HAP-1 (cell line): ENCODE measurements at regions not wholly inside any gene's neighbourhood (a gene's known extent, or its start where the extent isn't known, plus 50 kb on each side); places are given as distances from the start of the nearest gene placed in this dataset.
"Not testable (repeated sequence)": the region's sequence is repeated elsewhere in the genome, so short reads cannot be mapped to it uniquely, and the experiment has no call there.

Source experiments
- DNase-seq, 2 experiments: peaks; one replicate each; pipeline ENCODE4 v3.0.0-alpha.2; 2016 to 2020; ENCODE audit warnings: low spot score in 2 of 2
- H3K27me3 ChIP-seq: fragments of 250-450 bp; sonication (Bioruptor Pico); 2 replicates; pipeline ENCODE4 v1.5.1; 2020; ENCODE audit warnings: low read depth, mild to moderate bottlenecking, moderate library complexity
- H3K36me3 ChIP-seq: fragments of 250-450 bp; sonication (Bioruptor Pico); replicated peaks from 2 replicates; pipeline ENCODE4 v1.5.1; 2020; ENCODE audit warnings: mild to moderate bottlenecking
- H3K4me1 ChIP-seq: fragments of 250-450 bp; sonication (Bioruptor Pico); 2 replicates; pipeline ENCODE4 v1.5.1; 2020; ENCODE audit warnings: mild to moderate bottlenecking
- H3K4me3 ChIP-seq: fragments of 250-450 bp; sonication (Bioruptor Pico); 2 replicates; pipeline ENCODE4 v1.5.1; 2020; ENCODE audit warnings: mild to moderate bottlenecking, moderate library complexity
- H3K9me3 ChIP-seq: fragments of 250-450 bp; sonication (Bioruptor Pico); 2 replicates; pipeline ENCODE4 v1.5.1; 2020; ENCODE audit warnings: mild to moderate bottlenecking, moderate library complexity
- in situ Hi-C: fragments of 300-500 bp; cut with MboI; formaldehyde crosslinking; loops from 3 replicates; pipeline ENCODE4 v1.14.3; 2020; ENCODE audit warnings: low sequenced_read_pairs, inconsistent platforms, mixed read lengths

DNA sequence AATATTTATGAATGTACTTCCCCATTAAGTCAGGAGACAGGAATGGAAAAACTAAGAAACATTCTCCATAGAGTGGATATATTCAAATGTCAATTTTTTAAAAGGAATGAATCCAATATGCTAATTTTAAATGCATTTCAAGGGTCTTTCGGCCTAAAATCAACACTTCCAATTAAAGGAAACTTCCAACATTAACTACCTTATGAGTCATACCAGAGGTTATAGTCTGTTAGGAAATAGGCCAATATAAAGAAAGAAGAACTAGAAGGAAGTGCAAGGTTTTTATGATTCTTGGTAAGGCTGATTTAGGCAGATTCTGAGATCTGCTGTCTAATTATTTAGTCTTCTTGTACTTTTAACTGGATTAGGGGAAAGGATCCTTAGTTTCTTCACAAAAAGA lies 260.1 kb upstream of the EDNRA start:
- in situ Hi-C loops, result no loop called here

DNA sequence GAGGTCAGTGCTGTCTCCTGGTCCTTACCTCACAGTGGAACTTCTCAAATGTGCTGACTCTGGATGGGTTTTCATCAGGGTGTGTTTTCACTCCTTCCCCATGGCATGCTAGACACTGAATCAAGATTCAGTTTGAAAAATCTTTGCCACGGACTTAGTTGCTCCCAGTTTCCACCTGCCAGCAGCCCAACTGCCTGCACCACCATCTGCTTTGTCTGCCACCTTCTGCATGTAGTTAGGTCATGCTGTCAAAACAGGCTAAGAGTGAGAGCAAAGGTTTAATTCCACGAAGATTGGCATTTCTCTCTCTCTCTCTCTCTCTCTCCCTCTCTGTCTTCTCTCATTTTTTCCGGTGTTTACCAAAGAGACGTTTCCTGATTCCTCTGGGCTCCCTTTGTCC lies 258.0 kb upstream of the EDNRA start:
- in situ Hi-C loops, result no loop called here
- Histone ChIP-seq H3K9me3 (no peaks in the 10 kb centered on the region), H3K27me3 (no peaks in the 10 kb centered on the region), H3K4me3 (no peak overlapping the region), H3K4me1 (no peaks in the 10 kb centered on the region), H3K36me3 (no peaks in the 10 kb centered on the region)
- no peak for DNase-seq

More for the DNA sequence above, 260.1 kb upstream of the EDNRA start:
- Histone ChIP-seq H3K36me3 (no peaks in the 10 kb centered on the region), H3K4me3 (no peak overlapping the region), H3K9me3 (no peaks in the 10 kb centered on the region), H3K4me1 (no peaks in the 10 kb centered on the region), H3K27me3 (no peaks in the 10 kb centered on the region; the same call in 1 of the 2 replicates)
- no peak for DNase-seq

DNA sequence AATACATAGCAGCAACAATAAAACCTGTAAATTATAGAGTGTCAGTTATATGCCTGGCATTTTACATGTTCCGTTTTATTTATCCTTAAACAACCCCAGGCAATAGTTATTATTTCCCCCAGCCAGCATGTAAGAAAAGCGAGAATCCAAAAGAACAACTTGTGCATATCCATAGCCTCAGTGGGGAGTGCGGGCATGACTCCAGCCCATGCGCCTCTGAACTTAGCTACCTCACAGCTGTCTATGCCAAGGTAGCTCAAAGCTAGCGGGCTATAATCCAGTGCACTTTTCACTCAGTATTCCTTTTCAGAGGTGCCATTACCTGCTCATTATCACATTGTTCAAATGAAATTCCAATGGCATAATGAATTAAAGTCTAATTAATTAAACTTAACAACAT lies 257.3 kb upstream of the EDNRA start:
- no peaks in the 10 kb centered on the region for H3K27me3 ChIP-seq
- in situ Hi-C loops, result no loop called here

DNA sequence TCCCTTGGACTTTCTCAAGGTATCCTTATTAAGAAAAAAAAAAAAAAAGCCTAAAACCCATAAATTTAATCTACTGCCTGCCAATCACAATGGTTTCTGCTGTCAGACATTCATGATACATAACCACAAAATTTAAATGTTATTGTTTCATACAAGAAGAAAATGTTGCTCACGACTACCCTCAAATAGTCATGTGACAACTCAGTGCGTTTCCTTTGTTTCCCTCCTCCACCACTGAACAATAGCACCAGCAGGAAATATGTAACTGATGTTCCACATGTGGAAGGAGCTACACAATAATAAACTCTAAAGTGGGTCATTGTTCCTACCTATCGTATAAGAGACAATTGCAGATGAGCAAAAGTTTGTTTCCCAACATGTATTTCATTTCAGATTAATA lies 244.1 kb upstream of the EDNRA start:
- no peak for DNase-seq
- no peaks in the 10 kb centered on the region for H3K4me1 ChIP-seq
- no peaks in the 10 kb centered on the region for H3K36me3 ChIP-seq
- in situ Hi-C loops, result no loop called here
- H3K27me3 ChIP-seq, result no peaks in the 10 kb centered on the region
- no peak overlapping the region for H3K4me3 ChIP-seq
- H3K9me3 ChIP-seq, result no peaks in the 10 kb centered on the region

More for the DNA sequence above, 257.3 kb upstream of the EDNRA start:
- H3K4me1 ChIP-seq, result no peaks in the 10 kb centered on the region
- H3K36me3 ChIP-seq, result no peaks in the 10 kb centered on the region
- H3K4me3 ChIP-seq, result no peak overlapping the region
- H3K9me3 ChIP-seq, result no peaks in the 10 kb centered on the region
- no peak for DNase-seq

DNA sequence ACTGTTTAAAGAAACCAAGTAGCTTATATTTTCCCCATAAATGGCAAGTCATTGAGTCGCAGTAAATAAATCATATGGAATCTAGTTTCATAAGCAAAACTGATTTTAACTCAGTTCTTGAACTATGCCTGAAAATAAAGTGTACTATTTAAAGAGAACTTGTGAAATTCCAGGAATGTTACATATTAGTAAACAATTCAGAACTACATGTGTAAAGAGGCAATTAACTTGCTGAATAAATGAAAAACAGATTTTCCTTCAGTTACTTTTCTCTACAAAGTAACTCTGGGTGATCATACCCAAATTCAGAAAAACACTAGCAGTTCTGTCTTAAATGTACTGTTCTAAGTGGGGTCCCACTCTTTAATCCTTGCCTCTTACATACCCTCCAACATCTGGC lies 236.1 kb upstream of the EDNRA start:
- in situ Hi-C loops, result no loop called here
- DNase-seq, result no peak
- no peak overlapping the region for H3K4me3 ChIP-seq
- H3K4me1 ChIP-seq, result no peaks in the 10 kb centered on the region
- H3K27me3 ChIP-seq, result no peaks in the 10 kb centered on the region
- no peaks in the 10 kb centered on the region for H3K36me3 ChIP-seq
- no peaks in the 10 kb centered on the region for H3K9me3 ChIP-seq

DNA sequence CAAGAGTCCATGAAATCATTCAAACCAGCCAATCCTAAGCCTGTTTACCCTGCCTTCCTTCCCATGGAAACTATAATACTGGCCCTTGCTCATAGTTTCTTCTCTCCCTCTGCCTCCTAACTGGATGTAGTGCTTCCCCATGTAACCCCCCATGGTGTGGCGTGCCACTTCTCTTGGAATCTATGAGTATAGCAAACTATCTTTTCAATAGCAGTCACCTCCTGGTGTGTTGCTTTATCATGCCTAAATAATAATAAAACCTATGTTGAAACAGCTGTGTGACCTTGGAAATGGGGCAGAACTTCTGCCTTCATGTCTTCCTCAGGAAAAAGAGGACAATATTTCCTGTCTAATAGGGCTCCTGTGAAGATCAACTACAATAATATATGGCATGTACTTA lies 234.8 kb upstream of the EDNRA start:
- no peak for DNase-seq
- in situ Hi-C loops, result no loop called here
- no peaks in the 10 kb centered on the region for H3K9me3 ChIP-seq
- H3K27me3 ChIP-seq, result no peaks in the 10 kb centered on the region
- no peaks in the 10 kb centered on the region for H3K4me1 ChIP-seq
- no peaks in the 10 kb centered on the region for H3K36me3 ChIP-seq
- no peak overlapping the region for H3K4me3 ChIP-seq

DNA sequence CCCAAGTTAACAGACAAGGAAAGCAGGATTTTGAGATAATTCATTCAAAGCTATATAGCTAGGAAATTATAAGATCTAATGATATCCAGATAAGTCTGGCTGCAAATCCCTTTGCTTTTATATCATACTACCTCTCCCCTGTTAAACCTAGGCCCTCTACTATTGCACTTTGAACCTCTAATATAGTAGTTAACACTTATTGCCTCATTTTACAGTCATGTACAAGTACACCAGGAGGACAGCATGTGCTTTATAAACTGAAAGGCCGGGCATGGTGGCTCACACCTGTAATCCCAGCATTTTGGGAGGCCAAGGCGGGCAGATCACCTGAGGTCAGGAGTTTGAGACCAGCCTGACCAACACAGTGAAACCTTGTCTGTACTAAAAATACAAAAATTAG lies 234.4 kb upstream of the EDNRA start:
- H3K9me3 ChIP-seq, H3K4me3 ChIP-seq, H3K27me3 ChIP-seq, H3K4me1 ChIP-seq, in situ Hi-C loops, H3K36me3 ChIP-seq, DNase-seq: not testable (repeated sequence)

DNA sequence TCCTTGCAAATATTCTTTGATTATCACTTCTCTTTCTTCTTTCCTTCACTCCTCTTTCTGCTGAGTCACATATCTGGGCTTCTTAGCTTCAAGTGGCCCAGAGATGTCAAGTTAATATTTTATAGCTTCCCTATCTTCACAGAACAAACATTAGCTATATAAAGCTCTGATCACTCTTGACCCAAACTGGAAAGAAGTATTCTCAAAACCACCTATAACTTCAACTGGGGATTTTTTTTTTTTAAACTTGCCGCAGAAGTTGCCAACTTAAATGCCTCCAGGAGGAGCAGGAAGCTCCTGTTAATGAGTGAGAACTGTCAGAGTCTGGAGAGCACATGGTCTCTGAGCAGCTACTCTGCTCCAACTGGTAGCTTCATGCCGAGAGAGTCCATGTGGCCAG lies 233.3 kb upstream of the EDNRA start:
- no peaks in the 10 kb centered on the region for H3K27me3 ChIP-seq
- no peaks in the 10 kb centered on the region for H3K9me3 ChIP-seq
- no peaks in the 10 kb centered on the region for H3K4me1 ChIP-seq
- no peaks in the 10 kb centered on the region for H3K36me3 ChIP-seq
- in situ Hi-C loops, result no loop called here
- H3K4me3 ChIP-seq, result no peak overlapping the region
- no peak for DNase-seq

DNA sequence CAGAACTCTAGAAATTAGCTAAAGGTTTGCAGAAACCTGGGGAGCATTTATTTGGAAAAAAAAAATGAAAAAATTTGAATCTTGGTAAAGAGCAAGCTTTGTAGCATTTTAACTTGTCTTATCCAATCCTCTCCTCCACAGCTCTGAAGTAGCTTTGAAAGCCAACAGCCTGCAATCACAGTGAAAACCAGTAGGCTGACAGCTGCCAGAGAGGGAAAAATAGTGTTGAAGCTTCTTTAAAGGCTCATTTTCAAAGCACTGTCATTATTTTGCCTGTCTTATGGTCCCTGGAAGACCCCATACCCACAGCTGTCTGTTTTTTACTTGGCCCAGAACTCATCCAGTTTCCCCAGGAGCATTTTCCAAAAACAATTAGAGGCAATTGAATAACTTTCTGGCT lies 230.8 kb upstream of the EDNRA start:
- H3K4me3 ChIP-seq, result no peak overlapping the region
- no peaks in the 10 kb centered on the region for H3K27me3 ChIP-seq
- no peaks in the 10 kb centered on the region for H3K36me3 ChIP-seq
- in situ Hi-C loops, result no loop called here
- no peak for DNase-seq
- peaks cover 4% of the 10 kb centered on the region; the same call in 1 of the 2 replicates for H3K9me3 ChIP-seq
- no peaks in the 10 kb centered on the region for H3K4me1 ChIP-seq

DNA sequence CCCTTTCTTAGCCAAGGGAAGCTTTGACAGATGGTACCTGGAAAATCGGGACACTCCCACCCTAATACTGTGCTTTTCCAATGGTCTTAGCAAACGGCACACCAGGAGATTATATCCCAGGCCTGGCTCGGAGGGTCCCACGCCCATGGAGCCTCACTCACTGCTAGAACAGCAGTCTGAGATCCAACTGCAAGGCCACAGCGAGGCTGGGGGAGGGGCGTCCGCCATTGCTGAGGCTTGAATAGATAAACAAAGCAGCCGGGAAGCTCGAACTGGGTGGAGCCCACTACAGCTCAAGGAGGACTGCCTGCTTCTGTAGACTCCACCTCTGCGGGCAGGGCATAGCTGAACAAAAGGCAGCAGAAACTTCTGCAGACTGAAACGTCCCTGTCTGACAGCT lies 225.6 kb upstream of the EDNRA start:
- H3K9me3 ChIP-seq, H3K4me3 ChIP-seq, in situ Hi-C loops: not testable (repeated sequence)

DNA sequence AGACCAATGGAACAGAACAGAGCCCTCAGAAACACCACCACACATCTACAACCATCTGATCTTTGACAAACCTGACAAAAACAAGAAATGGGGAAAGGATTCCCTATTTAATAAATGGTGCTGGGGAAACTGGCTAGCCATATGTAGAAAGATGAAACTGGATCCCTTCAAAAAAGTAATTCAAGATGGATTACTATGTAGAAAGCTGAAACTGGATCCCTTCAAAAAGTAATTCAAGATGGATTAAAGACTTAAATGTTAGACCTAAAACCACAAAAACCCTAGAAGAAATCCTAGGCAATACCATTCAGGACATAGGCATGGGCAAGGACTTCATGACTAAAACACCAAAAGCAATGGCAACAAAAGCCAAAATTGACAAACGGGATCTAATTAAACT lies 221.6 kb upstream of the EDNRA start:
- DNase-seq, in situ Hi-C loops, H3K4me3 ChIP-seq, H3K36me3 ChIP-seq, H3K9me3 ChIP-seq, H3K4me1 ChIP-seq, H3K27me3 ChIP-seq: not testable (repeated sequence)

More for the DNA sequence above, 225.6 kb upstream of the EDNRA start:
- DNase-seq, H3K27me3 ChIP-seq, H3K36me3 ChIP-seq, H3K4me1 ChIP-seq: not testable (repeated sequence)

DNA sequence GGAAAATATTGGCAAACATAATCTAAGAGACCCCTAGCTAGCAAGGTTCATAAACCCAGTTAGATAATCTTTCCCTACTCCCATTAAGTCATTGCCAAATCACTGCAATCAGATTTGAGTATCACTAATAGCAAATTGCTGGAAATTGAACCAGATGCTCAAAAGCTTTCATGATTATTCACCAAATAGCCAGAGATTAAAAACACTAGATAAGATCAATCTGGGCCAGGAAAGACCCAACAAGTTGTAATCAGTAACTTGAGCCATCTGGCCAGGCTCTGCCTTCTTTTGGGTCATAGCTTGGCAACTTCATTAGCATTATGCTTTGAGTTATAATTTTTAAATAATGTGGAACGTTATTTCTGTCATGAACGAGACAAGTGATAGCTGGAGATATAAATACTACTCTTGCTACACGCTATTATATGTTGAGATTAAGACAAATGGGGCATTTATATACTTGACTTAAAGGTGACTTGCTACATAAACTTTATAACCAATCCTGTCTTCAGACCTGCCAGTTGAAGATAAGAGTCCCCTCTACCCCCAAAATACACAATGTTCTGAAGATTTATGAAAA lies 196.6 kb upstream of the EDNRA start:
- in situ Hi-C loops, result no loop called here

DNA sequence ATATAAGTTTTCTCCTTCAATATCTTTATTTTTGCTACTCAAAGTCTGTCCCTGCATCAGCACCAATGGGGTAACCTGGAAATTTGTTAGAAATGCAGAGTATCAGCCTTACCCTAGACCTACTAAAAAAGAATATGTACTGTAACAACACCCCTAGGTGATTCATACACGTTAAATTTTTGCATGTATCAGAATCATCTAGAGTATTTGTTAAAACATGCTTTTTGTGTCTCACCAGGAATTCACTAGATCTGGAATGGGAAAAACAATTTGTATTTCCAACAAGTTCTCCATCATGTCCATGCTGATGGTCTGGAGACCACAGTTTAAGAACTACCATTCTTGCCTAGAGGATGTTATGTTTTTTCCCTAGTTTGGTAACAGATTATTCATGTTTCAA lies 196.0 kb upstream of the EDNRA start:
- no peaks in the 10 kb centered on the region for H3K4me1 ChIP-seq
- no peaks in the 10 kb centered on the region for H3K27me3 ChIP-seq
- in situ Hi-C loops, result no loop called here
- H3K4me3 ChIP-seq, result no peak overlapping the region
- no peaks in the 10 kb centered on the region for H3K9me3 ChIP-seq
- no peaks in the 10 kb centered on the region for H3K36me3 ChIP-seq
- no peak for DNase-seq

More for the DNA sequence above, 196.6 kb upstream of the EDNRA start:
- Histone ChIP-seq H3K36me3 (no peaks in the 10 kb centered on the region), H3K27me3 (no peaks in the 10 kb centered on the region), H3K4me3 (no peak overlapping the region), H3K9me3 (no peaks in the 10 kb centered on the region), H3K4me1 (no peaks in the 10 kb centered on the region)
- DNase-seq, result no peak

DNA sequence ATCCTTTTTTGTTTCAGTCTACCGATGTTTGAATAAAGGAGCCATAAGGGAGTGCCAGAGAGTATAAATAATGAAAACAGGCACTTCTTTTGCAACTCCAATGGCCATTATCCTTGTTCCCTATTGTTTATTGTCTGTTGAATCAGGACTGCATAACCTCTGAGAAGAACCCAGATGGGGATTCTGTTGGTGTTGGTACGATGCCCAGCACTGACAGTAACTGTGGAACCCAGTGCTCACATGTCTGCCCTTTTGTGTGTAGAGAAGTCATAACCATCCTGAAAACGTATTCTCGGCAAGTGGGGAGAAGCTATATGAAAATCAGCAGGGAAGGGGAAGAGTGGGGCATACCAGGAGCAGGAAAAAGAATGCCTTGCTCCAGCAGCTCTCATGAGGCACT lies 195.1 kb upstream of the EDNRA start:
- no peak for DNase-seq
- no peaks in the 10 kb centered on the region for H3K36me3 ChIP-seq
- in situ Hi-C loops, result no loop called here

DNA sequence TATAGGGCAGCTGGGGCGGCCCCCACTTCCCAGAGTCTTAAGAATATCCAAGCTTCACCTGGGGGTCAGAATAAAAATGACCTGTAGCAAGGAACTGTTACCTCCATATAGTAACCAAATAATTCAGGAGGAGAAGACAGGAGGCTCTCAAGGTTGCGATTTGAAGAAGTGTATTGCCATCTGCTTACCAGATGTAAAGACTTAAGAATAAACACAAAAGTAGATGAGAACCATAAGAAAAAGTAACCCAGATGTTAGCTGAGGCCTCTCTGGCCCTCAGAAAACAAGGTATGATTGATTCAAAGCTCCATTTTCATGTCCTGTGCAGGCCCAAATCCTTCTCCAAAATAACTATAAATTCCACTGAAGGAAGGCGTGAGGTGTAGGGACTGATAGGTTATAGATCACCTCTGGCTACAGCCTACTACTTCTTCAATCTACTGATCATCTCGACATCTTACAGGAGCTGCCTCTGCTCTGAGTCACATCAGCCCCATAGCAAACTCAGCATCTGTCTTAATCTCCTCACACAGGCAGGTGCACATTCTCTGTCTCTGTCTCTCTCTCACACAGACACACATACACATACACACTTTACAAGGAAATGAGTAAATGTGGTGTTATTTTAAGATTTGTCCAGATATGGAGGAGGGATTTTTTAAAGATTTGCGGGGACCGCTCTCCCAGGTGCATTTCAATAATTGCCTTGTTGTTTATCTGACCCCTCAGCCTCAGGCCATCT lies 193.9 kb upstream of the EDNRA start:
- H3K4me3 ChIP-seq, result no peak overlapping the region
- no peaks in the 10 kb centered on the region for H3K27me3 ChIP-seq
- H3K36me3 ChIP-seq, result no peaks in the 10 kb centered on the region
- no peaks in the 10 kb centered on the region for H3K9me3 ChIP-seq
- in situ Hi-C loops, result no loop called here
- no peak for DNase-seq
- no peaks in the 10 kb centered on the region for H3K4me1 ChIP-seq

More for the DNA sequence above, 195.1 kb upstream of the EDNRA start:
- Histone ChIP-seq H3K4me3 (no peak overlapping the region), H3K9me3 (no peaks in the 10 kb centered on the region), H3K27me3 (no peaks in the 10 kb centered on the region), H3K4me1 (no peaks in the 10 kb centered on the region)
